ENCODE measurements at regions not wholly inside any gene's neighbourhood (a gene's known extent, or its start where the extent isn't known, plus 50 kb on each side); places are given as distances from the start of the nearest gene placed in this dataset.

- H3K27ac ChIP-seq (ENCODE audit: insufficient read depth, low read length), result no peak overlapping the region
- H4K20me1 ChIP-seq (ENCODE audit: insufficient read depth, low read length), result no peaks in the 10 kb centered on the region
- no peaks in the 10 kb centered on the region for H3K4me1 ChIP-seq (ENCODE audit: control insufficient read depth, insufficient read depth, low read length)
- no peak for ATAC-seq (ENCODE audit: low read depth)
- DNase-seq, result no peak
- TF ChIP-seq USF2 (IDR thresholded peaks at IDR 0.05; ENCODE audit: low read depth, low read length) (no peak), RAD21 (IDR thresholded peaks at IDR 0.05; ENCODE audit: low read length) (no peak), BHLHE40 (IDR thresholded peaks at IDR 0.05; ENCODE audit: low read depth, low read length) (no peak), MXI1 (IDR thresholded peaks at IDR 0.05; ENCODE audit: borderline replicate concordance, low read depth, low read length) (no peak), FOS (IDR thresholded peaks at IDR 0.05; ENCODE audit: low read depth, low read length) (no peak), CHD1 (IDR thresholded peaks at IDR 0.05; ENCODE audit: low read depth, low read length) (no peak), ELK1 (IDR thresholded peaks at IDR 0.05; ENCODE audit: borderline replicate concordance, low read depth, low read length) (no peak), RCOR1 (IDR thresholded peaks at IDR 0.05; ENCODE audit: insufficient replicate concordance, low read length) (no peak), NFE2L2 (IDR thresholded peaks at IDR 0.05; ENCODE audit: low read depth, low read length) (no peak)
- no peak overlapping the region for H3K14ac ChIP-seq (replicated peaks; ENCODE audit: low read depth, low read length)
- H3K4me2 ChIP-seq (ENCODE audit: low read depth, low read length), result no peak overlapping the region
- CTCF ChIA-PET, result no interaction called here
- H2BK120ac ChIP-seq (ENCODE audit: low read depth, low read length), result no peak overlapping the region
- intact Hi-C loops (cut with micrococcal nuclease) (no loop called here), in situ Hi-C loops (cut with MboI; ENCODE audit: low sequenced_read_pairs) (no loop called here), dilution Hi-C loops (cut with HindIII; ENCODE audit: low sequenced_read_pairs, unreplicated experiment) (no loop called here)
- peaks cover 20% of the 10 kb centered on the region for H3K9me3 ChIP-seq (ENCODE audit: control insufficient read depth, insufficient read depth, low read length)
- H4K91ac ChIP-seq (ENCODE audit: insufficient read depth, low read depth, low read length), result no peak overlapping the region
- no peak overlapping the region for H4K5ac ChIP-seq (ENCODE audit: low read depth, low read length)
- no peak overlapping the region for H3K23ac ChIP-seq (ENCODE audit: low read depth, low read length)
- H3K9ac ChIP-seq (ENCODE audit: low read depth, low read length), result no peak overlapping the region
- BruUV-seq (replicated peaks), result no TSS peak
- no peak overlapping the region for H2AK9ac ChIP-seq (replicated peaks; ENCODE audit: low read depth, low read length, poor library complexity)
- no peak overlapping the region for H3K4me3 ChIP-seq (ENCODE audit: insufficient read depth, low read depth, low read length)
- no peaks in the 10 kb centered on the region for H3K36me3 ChIP-seq (ENCODE audit: control insufficient read depth, insufficient read depth, low read length)
- POLR2A ChIA-PET (ENCODE audit: unreplicated experiment), result no interaction called here
- no peak overlapping the region for H2BK20ac ChIP-seq (ENCODE audit: low read depth, low read length)
- H2BK15ac ChIP-seq (ENCODE audit: low read depth, low read length), result no peak overlapping the region
- no peaks in the 10 kb centered on the region for H3K79me1 ChIP-seq (ENCODE audit: low read depth in 1 of 2, low read length in 2 of 2)
- 58% methylated on average over 2 of the region's 3 CpGs; no CpG with 5 or more reads in 1 of the 2 experiments for WGBS, 2 experiments (ENCODE audit: extremely low coverage in 2 of 2, insufficient read length in 1 of 2)
- H2AK5ac ChIP-seq (ENCODE audit: low read depth, low read length), result no peak overlapping the region
- H4K8ac ChIP-seq (ENCODE audit: low read depth in 2 of 2, low read length in 2 of 2), result no peak overlapping the region
- H3K4ac ChIP-seq (ENCODE audit: low read depth, low read length), result no peak overlapping the region
- no peak overlapping the region for H3K18ac ChIP-seq (ENCODE audit: low read depth, low read length)
- no peaks in the 10 kb centered on the region for H3K27me3 ChIP-seq (ENCODE audit: control insufficient read depth, insufficient read depth, low read length)
- H2AFZ ChIP-seq (replicated peaks; ENCODE audit: low read length, poor library complexity), result no peak overlapping the region
- no peak overlapping the region for H3K56ac ChIP-seq (ENCODE audit: extremely low read depth, insufficient read depth, low read length)
- H3K9me1 ChIP-seq (ENCODE audit: insufficient read depth, low read length), result no peaks in the 10 kb centered on the region
- no peak overlapping the region for H2BK5ac ChIP-seq (ENCODE audit: low read depth, low read length, poor library complexity, severe bottlenecking)
Observed at GRCh38 chr22:47420211-47420610, 657.8 kb downstream of the TBC1D22A start.

All from IMR-90 (cell line).